ENCODE measurements at regions not wholly inside any gene's neighbourhood (a gene's known extent, or its start where the extent isn't known, plus 50 kb on each side); places are given as distances from the start of the nearest gene placed in this dataset.

DNA sequence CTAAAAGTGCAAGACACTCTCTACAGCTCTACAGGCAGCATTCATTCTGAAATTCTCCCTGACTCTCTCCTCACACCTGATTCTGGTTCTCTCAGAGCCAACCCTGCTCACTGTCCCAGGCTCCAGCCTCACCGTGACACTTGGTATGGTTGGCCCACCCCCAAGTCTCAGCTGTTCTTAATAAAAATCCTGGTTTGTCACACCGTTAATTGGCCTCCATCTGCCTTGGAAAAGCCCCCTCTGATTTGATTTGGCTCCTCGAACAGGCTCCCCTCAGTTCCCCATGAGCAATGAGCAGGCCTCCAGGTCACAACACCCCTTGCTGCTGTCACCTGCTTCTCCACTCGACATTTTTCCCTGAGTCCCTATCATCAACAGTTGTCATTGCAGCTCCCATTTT, 507.3 kb upstream of the AUTS2 start:
- TF ChIP-seq, protein P1, sequence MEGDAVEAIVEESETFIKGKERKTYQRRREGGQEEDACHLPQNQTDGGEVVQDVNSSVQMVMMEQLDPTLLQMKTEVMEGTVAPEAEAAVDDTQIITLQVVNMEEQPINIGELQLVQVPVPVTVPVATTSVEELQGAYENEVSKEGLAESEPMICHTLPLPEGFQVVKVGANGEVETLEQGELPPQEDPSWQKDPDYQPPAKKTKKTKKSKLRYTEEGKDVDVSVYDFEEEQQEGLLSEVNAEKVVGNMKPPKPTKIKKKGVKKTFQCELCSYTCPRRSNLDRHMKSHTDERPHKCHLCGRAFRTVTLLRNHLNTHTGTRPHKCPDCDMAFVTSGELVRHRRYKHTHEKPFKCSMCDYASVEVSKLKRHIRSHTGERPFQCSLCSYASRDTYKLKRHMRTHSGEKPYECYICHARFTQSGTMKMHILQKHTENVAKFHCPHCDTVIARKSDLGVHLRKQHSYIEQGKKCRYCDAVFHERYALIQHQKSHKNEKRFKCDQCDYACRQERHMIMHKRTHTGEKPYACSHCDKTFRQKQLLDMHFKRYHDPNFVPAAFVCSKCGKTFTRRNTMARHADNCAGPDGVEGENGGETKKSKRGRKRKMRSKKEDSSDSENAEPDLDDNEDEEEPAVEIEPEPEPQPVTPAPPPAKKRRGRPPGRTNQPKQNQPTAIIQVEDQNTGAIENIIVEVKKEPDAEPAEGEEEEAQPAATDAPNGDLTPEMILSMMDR (IDR thresholded peaks at IDR 0.05; ENCODE audit: low read depth, low read length), result no peak
- no peaks in the 10 kb centered on the region for H3K36me3 ChIP-seq
- H3K4me3 ChIP-seq (ENCODE audit: low read depth, low read length), result no peak overlapping the region
- no peak for DNase-seq
- no peak overlapping the region for H3K27ac ChIP-seq
- H3K27me3 ChIP-seq (ENCODE audit: insufficient read depth, low read depth, severe bottlenecking), result no peaks in the 10 kb centered on the region
- H3K9me3 ChIP-seq (ENCODE audit: severe bottlenecking), result peaks cover 16% of the 10 kb centered on the region

DNA sequence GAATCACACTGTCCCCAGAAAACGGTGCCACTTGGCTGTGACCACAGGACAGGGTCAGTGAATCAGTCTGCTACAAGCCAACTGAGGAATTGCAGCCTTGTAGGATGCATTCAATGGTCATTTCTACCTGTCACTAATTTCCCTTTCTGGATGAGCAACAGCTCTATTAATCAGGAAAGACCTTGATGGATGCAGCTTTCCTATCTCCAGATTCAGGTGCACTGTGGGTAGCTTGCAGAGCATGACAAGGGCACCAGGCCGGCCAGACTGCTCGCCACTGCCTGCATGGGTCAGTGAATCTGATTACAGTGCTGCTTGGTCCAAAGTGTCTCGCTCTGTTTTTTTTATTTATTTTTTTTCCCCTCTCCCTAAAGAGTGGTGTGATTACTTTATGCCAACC, 506.8 kb upstream of the AUTS2 start:
- Histone ChIP-seq H3K27ac (no peak overlapping the region), H3K36me3 (no peaks in the 10 kb centered on the region), H3K9me3 (ENCODE audit: severe bottlenecking) (peaks cover 16% of the 10 kb centered on the region), H3K27me3 (ENCODE audit: insufficient read depth, low read depth, severe bottlenecking) (no peaks in the 10 kb centered on the region), H3K4me3 (ENCODE audit: low read depth, low read length) (no peak overlapping the region)
- DNase-seq, result no peak
- TF ChIP-seq, protein P1 (IDR thresholded peaks at IDR 0.05; ENCODE audit: low read depth, low read length), result no peak

DNA sequence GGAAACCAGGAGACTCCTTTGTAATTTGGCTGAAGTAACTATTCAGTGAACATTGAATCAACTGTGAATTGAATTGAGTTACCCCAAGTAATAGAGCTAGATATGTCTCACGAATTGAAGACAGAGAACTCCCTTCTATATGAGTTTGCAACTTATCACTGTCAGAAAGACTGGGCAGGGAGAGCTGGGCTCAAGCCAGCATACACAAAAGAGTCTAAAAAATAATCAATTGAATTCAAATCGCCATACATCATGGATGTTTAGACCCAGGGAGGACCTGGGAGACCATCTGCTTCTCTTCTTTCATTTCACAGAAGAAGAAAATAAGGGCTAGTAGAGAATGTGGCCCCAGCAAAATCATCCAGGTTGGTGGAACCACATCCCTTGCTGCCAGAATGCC, 503.1 kb upstream of the AUTS2 start:
- Histone ChIP-seq H3K27ac (no peak overlapping the region), H3K27me3 (ENCODE audit: insufficient read depth, low read depth, severe bottlenecking) (no peaks in the 10 kb centered on the region), H3K9me3 (ENCODE audit: severe bottlenecking) (peaks cover 16% of the 10 kb centered on the region), H3K4me3 (ENCODE audit: low read depth, low read length) (no peak overlapping the region), H3K36me3 (no peaks in the 10 kb centered on the region)
- TF ChIP-seq, protein P1 (IDR thresholded peaks at IDR 0.05; ENCODE audit: low read depth, low read length), result no peak
- no peak for DNase-seq

DNA sequence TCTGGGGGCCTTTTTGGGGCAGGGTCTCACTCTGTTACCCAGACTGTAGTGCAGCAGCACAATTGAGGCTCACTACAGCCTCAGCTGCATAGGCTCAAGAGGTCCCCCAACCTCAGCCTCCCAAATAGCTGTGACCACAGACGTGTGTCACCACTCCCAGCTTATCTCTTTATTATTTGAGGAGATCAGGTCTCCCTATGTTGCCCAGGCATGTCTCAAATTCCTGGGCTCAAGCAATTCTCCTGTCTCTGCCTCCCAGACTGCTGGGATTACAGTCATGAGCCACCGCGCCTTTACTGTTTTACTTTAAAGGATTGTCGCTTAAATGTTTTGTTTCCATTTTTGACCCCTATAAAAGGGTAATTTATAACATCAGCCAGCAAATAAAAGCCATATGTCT, 502.6 kb upstream of the AUTS2 start:
- Histone ChIP-seq H3K4me3 (ENCODE audit: low read depth, low read length) (no peak overlapping the region), H3K27me3 (ENCODE audit: insufficient read depth, low read depth, severe bottlenecking) (no peaks in the 10 kb centered on the region), H3K9me3 (ENCODE audit: severe bottlenecking) (peaks cover 16% of the 10 kb centered on the region), H3K36me3 (no peaks in the 10 kb centered on the region), H3K27ac (no peak overlapping the region)
- TF ChIP-seq, protein P1 (IDR thresholded peaks at IDR 0.05; ENCODE audit: low read depth, low read length), result no peak
- no peak for DNase-seq

DNA sequence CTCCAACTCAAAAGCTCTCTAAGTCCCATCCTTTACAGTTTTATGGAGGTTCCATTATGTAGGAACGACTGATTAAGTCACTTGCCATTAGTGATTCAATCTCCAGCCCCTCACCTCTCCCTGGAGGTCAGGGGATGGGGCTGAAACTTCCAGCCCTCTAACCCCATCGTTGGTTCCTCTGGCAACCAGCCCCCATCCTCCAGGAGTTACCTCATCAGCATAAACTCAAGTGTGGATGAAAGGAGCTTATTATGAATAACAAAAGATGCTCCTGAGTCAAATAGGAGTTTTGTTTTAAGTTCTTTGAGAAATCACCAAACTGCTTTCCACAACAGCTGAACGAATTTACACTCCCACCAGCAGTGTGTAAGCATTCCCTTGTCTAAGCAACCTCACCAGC, 494.3 kb upstream of the AUTS2 start:
- H3K4me3 ChIP-seq (ENCODE audit: low read depth, low read length), result no peak overlapping the region
- H3K36me3 ChIP-seq, result no peaks in the 10 kb centered on the region
- DNase-seq, result no peak
- TF ChIP-seq, protein P1 (IDR thresholded peaks at IDR 0.05; ENCODE audit: low read depth, low read length), result no peak
- H3K27ac ChIP-seq, result no peak overlapping the region
- H3K27me3 ChIP-seq (ENCODE audit: insufficient read depth, low read depth, severe bottlenecking), result no peaks in the 10 kb centered on the region
- no peaks in the 10 kb centered on the region for H3K9me3 ChIP-seq (ENCODE audit: severe bottlenecking)

DNA sequence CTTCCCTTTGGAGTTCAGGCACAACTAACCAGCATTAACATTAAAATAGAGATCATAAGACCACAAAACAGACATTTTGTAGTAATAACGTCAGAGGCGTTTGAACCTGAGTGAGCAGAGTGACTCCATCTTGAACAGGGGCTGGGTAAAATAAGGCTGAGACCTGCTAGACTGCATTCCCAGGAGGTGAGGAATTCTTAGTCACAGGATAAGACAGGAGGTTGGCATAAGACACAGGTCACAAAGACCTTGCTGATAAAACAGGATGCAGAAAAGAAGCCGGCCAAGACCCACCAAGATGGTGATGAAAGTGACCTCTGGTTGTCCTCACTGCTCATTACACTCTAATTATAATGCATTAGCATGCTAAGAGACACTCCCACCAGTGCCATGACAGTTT, 493.2 kb upstream of the AUTS2 start:
- H3K36me3 ChIP-seq, result no peaks in the 10 kb centered on the region
- no peak overlapping the region for H3K4me3 ChIP-seq (ENCODE audit: low read depth, low read length)
- H3K27ac ChIP-seq, result no peak overlapping the region
- DNase-seq, result no peak
- TF ChIP-seq, protein P1 (IDR thresholded peaks at IDR 0.05; ENCODE audit: low read depth, low read length), result no peak
- no peaks in the 10 kb centered on the region for H3K9me3 ChIP-seq (ENCODE audit: severe bottlenecking)
- no peaks in the 10 kb centered on the region for H3K27me3 ChIP-seq (ENCODE audit: insufficient read depth, low read depth, severe bottlenecking)
